AG04449 (cell line): ENCODE measurements at regions not wholly inside any gene's neighbourhood (a gene's known extent, or its start where the extent isn't known, plus 50 kb on each side); places are given as distances from the start of the nearest gene placed in this dataset.

Source experiments
- CTCF ChIA-PET: fragments of 350-600 bp; formaldehyde crosslinking; extraction: SDS; loops from one replicate; lab custom pipeline; 2021; ENCODE audit warnings: antibody characterized with exemption; lab: Yijun Ruan, JAX
- POLR2A ChIA-PET: fragments of 400-600, 350-600 bp; formaldehyde crosslinking; extraction: SDS; loops from one replicate; lab custom pipeline; 2020; ENCODE audit warnings: antibody characterized with exemption, inconsistent platforms; lab: Yijun Ruan, JAX
- DNase-seq: peaks from one replicate; pipeline ENCODE4 v3.0.0-alpha.2; 2010; ENCODE audit warnings: low read depth, low spot score
- H3K4me3 ChIP-seq: 2 replicates; pipeline ENCODE4 v1.5.1; 2011; ENCODE audit warnings: low read depth, mild to moderate bottlenecking, control low read depth, low read length
- CTCF ChIP-seq: IDR thresholded peaks from one replicate; pipeline ENCODE4 v1.5.1; 2011; ENCODE audit warnings: mild to moderate bottlenecking, moderate library complexity, low read length, control low read depth, inconsistent platforms; ENCODE audit not compliant: insufficient read depth; ENCODE audit errors: missing control alignments

- ChIA-PET CTCF (interaction anchor here (1.9 kb wide), 1 partner anchor 23 kb away, joined by 6 read pairs; no protein-coding TSS in a partner anchor), POLR2A (no interaction called here)
- TF ChIP-seq CTCF = no peak
- no peak overlapping the region for H3K4me3 ChIP-seq
- no peak for DNase-seq
Observed at GRCh38 chr3:124223853-124224252, 231.9 kb upstream of the ROPN1 start.

- ChIA-PET POLR2A (no interaction called here), CTCF (no interaction called here)
- TF ChIP-seq CTCF = no peak
- DNase-seq = no peak
- H3K4me3 ChIP-seq = no peak overlapping the region
Observed at GRCh38 chr3:124227150-124227630, 235.3 kb upstream of the ROPN1 start.

DNA sequence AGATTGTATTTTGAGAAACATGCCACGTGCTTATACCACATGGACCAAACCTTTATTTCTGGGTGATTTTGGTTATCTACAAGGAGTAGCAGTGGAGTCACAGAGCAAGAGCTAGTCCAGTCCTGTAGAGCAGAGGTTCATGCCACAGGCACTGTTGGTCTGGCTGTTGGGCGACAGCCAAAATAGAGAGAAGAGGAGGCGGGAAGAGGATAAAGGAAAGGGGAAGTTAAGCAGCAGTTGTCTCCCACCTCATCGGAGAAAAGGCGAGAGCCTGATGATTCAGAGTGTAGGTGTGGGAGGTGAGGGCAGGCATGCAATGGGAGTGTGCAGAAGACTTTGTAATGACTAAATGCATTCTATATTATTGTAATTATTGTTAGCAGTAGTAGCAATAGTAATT, 237.5 kb upstream of the ROPN1 start:
- no peak for TF ChIP-seq CTCF
- CTCF ChIA-PET = interaction anchor here (0.7 to 1.2 kb wide), 2 partner anchors 11 to 20 kb away, joined by 3 to 4 read pairs; no protein-coding TSS in a partner anchor
- H3K4me3 ChIP-seq = no peak overlapping the region
- DNase-seq = no peak
- POLR2A ChIA-PET = no interaction called here

DNA sequence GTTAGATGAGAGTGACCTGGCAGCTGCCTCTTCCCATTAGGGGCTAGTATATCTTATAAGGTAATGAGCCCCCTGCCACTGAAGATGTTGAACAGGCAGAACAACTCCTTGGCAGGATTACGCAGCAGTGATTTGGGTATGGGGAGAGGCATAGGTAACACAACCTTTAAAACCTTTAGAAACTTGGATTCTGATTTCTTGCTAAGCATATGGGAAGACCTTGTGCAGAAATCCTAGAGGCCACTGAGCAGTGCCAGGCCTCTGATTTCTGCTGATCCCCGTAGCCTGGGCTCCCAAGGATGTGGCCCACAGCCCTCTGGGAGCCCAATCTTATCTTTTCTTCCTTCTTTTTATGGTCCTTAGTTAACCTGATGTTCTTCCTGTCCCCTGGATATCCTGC, 237.9 kb upstream of the ROPN1 start:
- POLR2A ChIA-PET = no interaction called here
- no peak for TF ChIP-seq CTCF
- no peak for DNase-seq
- no peak overlapping the region for H3K4me3 ChIP-seq
- CTCF ChIA-PET = interaction anchor here (0.7 to 1.2 kb wide), 2 partner anchors 11 to 21 kb away, joined by 3 to 4 read pairs; no protein-coding TSS in a partner anchor

DNA sequence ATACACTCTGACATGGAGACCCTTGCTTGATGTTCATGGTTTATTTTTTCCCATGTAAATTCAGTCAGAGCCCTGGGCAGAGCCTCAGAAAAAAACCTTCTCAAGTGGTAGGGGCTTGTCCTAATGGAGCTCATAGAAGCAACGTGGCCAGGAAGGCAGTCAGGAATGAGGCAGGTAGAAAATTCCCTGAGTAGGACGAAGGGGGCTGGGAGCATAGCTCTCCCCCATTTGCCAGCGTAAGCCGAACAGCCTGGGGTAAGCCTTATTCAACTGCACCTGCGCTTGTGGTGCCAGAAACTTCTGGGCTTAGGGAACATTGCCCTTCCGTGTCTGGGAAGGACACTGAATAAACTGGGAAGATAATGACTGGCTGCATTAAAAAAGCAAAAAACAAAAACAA, 238.5 kb upstream of the ROPN1 start:
- POLR2A ChIA-PET = no interaction called here
- DNase-seq = no peak
- H3K4me3 ChIP-seq = no peak overlapping the region
- TF ChIP-seq CTCF = no peak
- CTCF ChIA-PET = interaction anchor here (0.7 to 2.0 kb wide), 2 partner anchors 16 to 19 kb away, joined by 3 to 5 read pairs; no protein-coding TSS in a partner anchor

- POLR2A ChIA-PET = no interaction called here
- DNase-seq = no peak
- TF ChIP-seq CTCF = no peak
- no peak overlapping the region for H3K4me3 ChIP-seq
- CTCF ChIA-PET = interaction anchor here (0.7 to 2.0 kb wide), 2 partner anchors 15 to 18 kb away, joined by 3 to 5 read pairs; no protein-coding TSS in a partner anchor
Observed at GRCh38 chr3:124230998-124231397, 239.1 kb upstream of the ROPN1 start.
